GM12865 (cell line): ENCODE measurements at regions not wholly inside any gene's neighbourhood (a gene's known extent, or its start where the extent isn't known, plus 50 kb on each side); places are given as distances from the start of the nearest gene placed in this dataset.

ENCODE experiments used
- DNase-seq: peaks from one replicate; pipeline ENCODE4 v3.0.0; 2010; ENCODE audit warnings: low read depth
- H3K4me3 ChIP-seq: 2 replicates; pipeline ENCODE4 v1.5.1; 2011; ENCODE audit warnings: mild to moderate bottlenecking, low read depth, low read length, control low read depth
- CTCF ChIP-seq: IDR thresholded peaks from 2 replicates; pipeline ENCODE4 v1.5.1; 2011; ENCODE audit warnings: low read length, control low read depth, low read depth, inconsistent platforms; ENCODE audit not compliant: insufficient read depth; ENCODE audit errors: missing control alignments

GRCh38 chr3:25902586-25902985 lies 112.7 kb downstream of the OXSM start:
- no peak for DNase-seq
- TF ChIP-seq CTCF, result no peak
- H3K4me3 ChIP-seq, result no peak overlapping the region

- no peak overlapping the region for H3K4me3 ChIP-seq
- TF ChIP-seq CTCF, result no peak
- no peak for DNase-seq
These were observed 113.7 kb downstream of the OXSM start for GRCh38 chr3:25903371-25904129.

GRCh38 chr3:25904206-25904605 lies 114.3 kb downstream of the OXSM start:
- no peak for DNase-seq
- H3K4me3 ChIP-seq, result no peak overlapping the region
- no peak for TF ChIP-seq CTCF

GRCh38 chr3:25906132-25906906 lies 116.4 kb downstream of the OXSM start:
- no peak overlapping the region for H3K4me3 ChIP-seq
- no peak for DNase-seq
- TF ChIP-seq CTCF, result no peak

GRCh38 chr3:25907081-25907480 lies 117.2 kb downstream of the OXSM start:
- no peak for TF ChIP-seq CTCF
- no peak overlapping the region for H3K4me3 ChIP-seq
- DNase-seq, result no peak

GRCh38 chr3:25910105-25910504 lies 120.2 kb downstream of the OXSM start:
- H3K4me3 ChIP-seq, result no peak overlapping the region
- TF ChIP-seq CTCF, result no peak
- no peak for DNase-seq
